BE2C (cell line): ENCODE measurements at regions not wholly inside any gene's neighbourhood (a gene's known extent, or its start where the extent isn't known, plus 50 kb on each side); places are given as distances from the start of the nearest gene placed in this dataset.

Experiments used
- DNase-seq: peaks from one replicate; pipeline ENCODE4 v3.0.0-alpha.2; 2020
- H3K27me3 ChIP-seq: fragments of 250-450 bp; sonication (Bioruptor Pico); 2 replicates; pipeline ENCODE4 v1.5.1; 2020; ENCODE audit warnings: mild to moderate bottlenecking
- H3K36me3 ChIP-seq: fragments of 250-450 bp; sonication (Bioruptor Pico); 2 replicates; pipeline ENCODE4 v1.5.1; 2020; ENCODE audit warnings: mild to moderate bottlenecking
- H3K4me1 ChIP-seq: fragments of 250-450 bp; sonication (Bioruptor Pico); 2 replicates; pipeline ENCODE4 v1.5.1; 2020
- H3K4me3 ChIP-seq: 2 replicates; pipeline ENCODE4 v1.5.1; 2011; ENCODE audit warnings: low read depth, low read length
- H3K9me3 ChIP-seq: fragments of 250-450 bp; sonication (Bioruptor Pico); 2 replicates; pipeline ENCODE4 v1.5.1; 2020
- CTCF ChIP-seq: IDR thresholded peaks from 2 replicates; pipeline ENCODE4 v1.5.1; 2012; ENCODE audit warnings: mild to moderate bottlenecking, low read depth, low read length

GRCh38 chr3:124125315-124125714 lies 133.4 kb upstream of the ROPN1 start:
- peaks cover 38% of the 10 kb centered on the region for H3K4me1 ChIP-seq
- no peak overlapping the region for H3K4me3 ChIP-seq
- H3K9me3 ChIP-seq = no peaks in the 10 kb centered on the region
- no peak for TF ChIP-seq CTCF
- no peaks in the 10 kb centered on the region for H3K36me3 ChIP-seq
- DNase-seq = no peak
- no peaks in the 10 kb centered on the region for H3K27me3 ChIP-seq

DNA sequence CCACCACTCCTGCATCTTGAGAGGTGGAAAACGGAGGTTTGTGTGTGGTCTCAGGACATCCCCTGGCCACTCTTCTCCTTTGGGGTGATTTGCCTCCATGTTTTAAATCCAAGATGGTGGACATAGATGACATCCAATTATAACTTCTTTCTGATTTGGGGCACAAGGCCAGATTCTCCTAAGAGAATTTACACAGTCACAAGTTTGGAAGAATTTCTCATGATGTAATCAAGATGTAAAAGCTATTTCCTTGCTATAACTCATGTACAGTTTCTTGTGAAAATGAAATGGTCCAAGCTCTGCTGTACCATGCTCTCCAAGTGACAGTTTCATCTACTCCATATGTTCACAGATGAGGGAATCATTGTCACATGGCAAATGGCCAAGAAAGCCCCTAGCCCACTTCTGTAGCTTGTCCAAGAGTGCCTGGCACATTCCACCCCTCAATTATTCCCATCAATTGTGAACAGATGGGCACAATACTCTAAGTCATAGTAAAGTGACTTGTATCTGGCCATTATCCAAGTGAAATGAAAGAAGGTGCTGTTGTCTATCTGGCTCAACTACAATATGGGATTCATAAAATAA lies 134.6 kb upstream of the ROPN1 start:
- H3K27me3 ChIP-seq = no peaks in the 10 kb centered on the region
- no peak for TF ChIP-seq CTCF
- H3K36me3 ChIP-seq = no peaks in the 10 kb centered on the region
- H3K4me1 ChIP-seq = peaks cover 34% of the 10 kb centered on the region
- no peak overlapping the region for H3K4me3 ChIP-seq
- H3K9me3 ChIP-seq = no peaks in the 10 kb centered on the region
- peak; percentile 42 for DNase-seq

DNA sequence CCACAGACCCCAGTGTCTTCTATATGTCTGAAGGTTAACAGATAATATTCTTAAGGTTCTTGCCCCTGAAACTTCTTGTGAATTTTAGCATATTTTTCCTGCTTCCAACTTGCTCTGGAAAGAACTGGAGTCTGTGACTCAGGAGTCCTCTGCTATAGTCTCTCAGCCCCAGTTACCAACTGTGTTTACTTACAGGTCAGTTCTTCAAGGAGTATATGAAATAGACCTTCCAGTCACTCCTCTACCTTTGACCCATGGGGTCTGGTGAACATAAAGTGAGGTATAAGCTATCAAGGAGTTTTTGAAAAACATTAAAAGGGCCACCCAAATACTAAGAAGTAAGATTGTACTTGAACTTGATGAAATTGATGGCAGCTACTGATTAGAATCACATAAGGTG lies 139.2 kb upstream of the ROPN1 start:
- Histone ChIP-seq H3K9me3 (no peaks in the 10 kb centered on the region), H3K36me3 (no peaks in the 10 kb centered on the region), H3K27me3 (no peaks in the 10 kb centered on the region), H3K4me1 (peaks cover 21% of the 10 kb centered on the region), H3K4me3 (no peak overlapping the region)
- no peak for TF ChIP-seq CTCF
- no peak for DNase-seq

- Histone ChIP-seq H3K4me1 (peaks cover 17% of the 10 kb centered on the region), H3K4me3 (no peak overlapping the region), H3K27me3 (no peaks in the 10 kb centered on the region), H3K9me3 (no peaks in the 10 kb centered on the region), H3K36me3 (no peaks in the 10 kb centered on the region)
- no peak for TF ChIP-seq CTCF
- DNase-seq = no peak
Observed at GRCh38 chr3:124131580-124131979, 139.7 kb upstream of the ROPN1 start.

DNA sequence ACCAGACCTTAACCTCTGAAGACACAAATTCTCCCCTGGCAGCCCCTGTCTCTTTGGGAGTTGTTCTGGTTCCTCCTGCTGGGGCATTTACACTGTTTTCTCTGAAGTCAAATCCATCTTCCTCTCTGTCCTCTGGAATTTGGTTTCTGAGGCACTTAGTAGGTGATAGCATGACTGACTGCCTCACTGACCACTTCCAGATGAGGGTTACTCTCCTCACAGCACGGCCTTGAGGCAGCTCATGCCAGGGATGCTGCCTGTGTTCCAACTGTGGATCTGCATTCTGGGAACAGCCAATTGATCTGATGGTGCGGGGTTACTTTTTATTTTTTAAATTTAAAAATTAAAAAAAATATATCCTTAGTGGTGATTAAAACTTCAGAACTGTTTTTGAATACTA lies 140.9 kb upstream of the ROPN1 start:
- no peaks in the 10 kb centered on the region for H3K9me3 ChIP-seq

More for the DNA sequence above, 140.9 kb upstream of the ROPN1 start:
- no peak overlapping the region for H3K4me3 ChIP-seq
- H3K4me1 ChIP-seq = peaks cover 5% of the 10 kb centered on the region
- H3K36me3 ChIP-seq = no peaks in the 10 kb centered on the region
- no peak for DNase-seq
- TF ChIP-seq CTCF = no peak
- H3K27me3 ChIP-seq = no peaks in the 10 kb centered on the region
